Esophagus squamous epithelium (tissue), 5 donors: ENCODE measurements at regions not wholly inside any gene's neighbourhood (a gene's known extent, or its start where the extent isn't known, plus 50 kb on each side); places are given as distances from the start of the nearest gene placed in this dataset.

Experiments
- DNase-seq: peaks from one replicate; lab custom pipeline; 2025; lab: John Stamatoyannopoulos, UW
- H3K27ac ChIP-seq, 4 donors: fragments of 200-600 bp; sonication (generic); one replicate each; pipeline ENCODE4 v1.5.1; 2016 to 2019; ENCODE audit warnings: mild to moderate bottlenecking in 1 of 4
- H3K27me3 ChIP-seq, 4 donors: fragments of 200-600 bp; sonication (generic); 1 replicate in 3 of 4; 2 replicates in 1 of 4; pipeline versions ENCODE4 v1.5.1 to v1.6.0; 2017 to 2021; ENCODE audit warnings: antibody characterized with exemption in 1 of 4
- H3K36me3 ChIP-seq, 3 donors: fragments of 200-600 bp; sonication (generic); one replicate each; pipeline ENCODE4 v1.5.1; 2016 to 2019
- H3K4me1 ChIP-seq, 3 donors: fragments of 200-600 bp; sonication (generic); one replicate each; pipeline ENCODE4 v1.5.1; 2017 to 2019
- H3K4me3 ChIP-seq, 4 donors: fragments of 200-600 bp; sonication (generic); 1 replicate in 3 of 4; 2 replicates in 1 of 4; pipeline ENCODE4 v1.5.1; 2016 to 2019; ENCODE audit warnings: mild to moderate bottlenecking in 2 of 4, moderate library complexity in 1 of 4
- H3K9me3 ChIP-seq, 3 donors: fragments of 200-600 bp; sonication (generic); one replicate each; pipeline ENCODE4 v1.5.1; 2016 to 2019
- POLR2A ChIP-seq, 4 donors: fragments of 450-650 bp; IDR thresholded peaks; one replicate each; pipeline ENCODE4 v1.6.1; 2017; ENCODE audit warnings: antibody characterized with exemption in 4 of 4, mild to moderate bottlenecking in 4 of 4, moderate library complexity in 3 of 4
- WGBS, 2 donors: methylation state at CpG; one replicate each; pipeline ENCODE4 v1.1.5; 2018; 5-methylcytosine and 5-hydroxymethylcytosine counted together
- intact Hi-C: fragments of 100-400 bp; cut with DNase I; formaldehyde crosslinking; loops from one replicate; pipeline ENCODE4 v1.15.0; 2022
- TF ChIP-seq, protein P1 (sequence below), 6 experiments: fragments of 450-650 bp in 4 of 6; fragments of 200-600 bp in 2 of 6; sonication (generic) in 2 of 6; IDR thresholded peaks; one replicate each; pipeline ENCODE4 v1.5.1; 2016 to 2019; ENCODE audit warnings: antibody characterized with exemption in 6 of 6, mild to moderate bottlenecking in 4 of 6, moderate library complexity in 4 of 6
- donor health status: DM: yes; HTN: yes; CAD: no.

GRCh38 chr14:100644383-100644782, 57.2 kb upstream of the BEGAIN start:
- 55 to 71% methylated on average over 4 to 5 of the region's 6 CpGs for WGBS, 2 donors
- peaks cover 0 to 21% (median 0%) of the 10 kb centered on the region in 4 donors for H3K27me3 ChIP-seq
- intact Hi-C loops: no loop called here
- H3K4me3 ChIP-seq: no peak overlapping the region
- no peaks in the 10 kb centered on the region for H3K9me3 ChIP-seq
- H3K4me1 ChIP-seq: peaks cover 0 to 5% (median 3%) of the 10 kb centered on the region in 3 donors
- DNase-seq: no peak
- H3K36me3 ChIP-seq: no peaks in the 10 kb centered on the region
- no peak for TF ChIP-seq POLR2A (IDR thresholded peaks at IDR 0.05)
- TF ChIP-seq, protein P1, sequence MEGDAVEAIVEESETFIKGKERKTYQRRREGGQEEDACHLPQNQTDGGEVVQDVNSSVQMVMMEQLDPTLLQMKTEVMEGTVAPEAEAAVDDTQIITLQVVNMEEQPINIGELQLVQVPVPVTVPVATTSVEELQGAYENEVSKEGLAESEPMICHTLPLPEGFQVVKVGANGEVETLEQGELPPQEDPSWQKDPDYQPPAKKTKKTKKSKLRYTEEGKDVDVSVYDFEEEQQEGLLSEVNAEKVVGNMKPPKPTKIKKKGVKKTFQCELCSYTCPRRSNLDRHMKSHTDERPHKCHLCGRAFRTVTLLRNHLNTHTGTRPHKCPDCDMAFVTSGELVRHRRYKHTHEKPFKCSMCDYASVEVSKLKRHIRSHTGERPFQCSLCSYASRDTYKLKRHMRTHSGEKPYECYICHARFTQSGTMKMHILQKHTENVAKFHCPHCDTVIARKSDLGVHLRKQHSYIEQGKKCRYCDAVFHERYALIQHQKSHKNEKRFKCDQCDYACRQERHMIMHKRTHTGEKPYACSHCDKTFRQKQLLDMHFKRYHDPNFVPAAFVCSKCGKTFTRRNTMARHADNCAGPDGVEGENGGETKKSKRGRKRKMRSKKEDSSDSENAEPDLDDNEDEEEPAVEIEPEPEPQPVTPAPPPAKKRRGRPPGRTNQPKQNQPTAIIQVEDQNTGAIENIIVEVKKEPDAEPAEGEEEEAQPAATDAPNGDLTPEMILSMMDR (IDR thresholded peaks at IDR 0.05): peak in 1 of 6 experiments; percentile 12
- no peak overlapping the region for H3K27ac ChIP-seq

DNA sequence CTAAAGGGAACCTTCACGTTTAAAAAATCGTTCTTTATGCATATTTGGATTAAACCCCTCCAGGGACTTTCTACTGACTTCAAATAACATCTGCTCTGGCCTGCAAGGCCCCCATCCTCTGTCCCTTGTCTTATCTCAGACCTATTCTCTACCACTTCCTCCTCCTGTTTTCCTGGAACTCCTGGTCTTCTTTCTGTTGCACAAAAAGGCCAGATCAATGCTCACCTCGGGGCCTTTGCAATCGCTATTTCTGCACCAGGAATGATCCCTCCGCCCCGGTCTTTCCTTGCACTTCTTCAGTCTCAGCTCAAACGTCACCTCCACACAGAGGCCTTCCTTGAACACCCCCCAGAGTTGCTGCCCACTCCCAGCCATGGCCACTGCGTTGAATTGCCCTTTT, 57.6 kb upstream of the BEGAIN start:
- no peak for DNase-seq
- H3K27ac ChIP-seq: no peak overlapping the region
- H3K36me3 ChIP-seq: no peaks in the 10 kb centered on the region
- no peaks in the 10 kb centered on the region for H3K9me3 ChIP-seq
- peaks cover 0 to 5% (median 3%) of the 10 kb centered on the region in 3 donors for H3K4me1 ChIP-seq
- 53 to 54% methylated on average over 8 of the region's 8 CpGs for WGBS, 2 donors
- no peak for TF ChIP-seq POLR2A (IDR thresholded peaks at IDR 0.05)
- TF ChIP-seq, protein P1 (IDR thresholded peaks at IDR 0.05): no peak
- intact Hi-C loops: no loop called here
- no peak overlapping the region for H3K4me3 ChIP-seq
- H3K27me3 ChIP-seq: peaks cover 0 to 21% (median 0%) of the 10 kb centered on the region in 4 donors

GRCh38 chr14:100645196-100645981, 58.2 kb upstream of the BEGAIN start:
- intact Hi-C loops: no loop called here
- H3K9me3 ChIP-seq: no peaks in the 10 kb centered on the region
- H3K27me3 ChIP-seq: peaks cover 0 to 21% (median 0%) of the 10 kb centered on the region in 4 donors
- TF ChIP-seq POLR2A (IDR thresholded peaks at IDR 0.05): no peak
- TF ChIP-seq, protein P1 (IDR thresholded peaks at IDR 0.05): peak; percentile 42 to 89 (median 75)
- DNase-seq: peak; percentile 13
- no peaks in the 10 kb centered on the region for H3K36me3 ChIP-seq
- no peak overlapping the region for H3K27ac ChIP-seq
- WGBS, 2 donors: 37 to 66% methylated on average over 5 to 10 of the region's 12 CpGs
- H3K4me3 ChIP-seq: no peak overlapping the region
- H3K4me1 ChIP-seq: peaks cover 0 to 5% (median 3%) of the 10 kb centered on the region in 3 donors

DNA sequence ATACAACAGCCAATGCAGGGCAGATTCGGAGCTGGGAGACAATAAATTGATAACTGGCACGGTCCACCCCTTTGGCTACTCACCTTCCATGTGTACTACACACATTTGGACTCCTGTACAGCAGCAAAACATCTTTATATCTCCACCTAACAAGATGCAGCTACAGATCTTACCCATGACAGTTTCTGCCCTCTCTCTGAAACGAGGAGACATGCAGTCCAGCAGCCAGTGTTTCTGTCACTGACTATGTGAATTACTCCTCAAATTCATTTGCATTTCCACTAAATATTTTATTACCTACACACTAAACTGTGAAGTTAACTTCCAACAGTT, 58.7 kb upstream of the BEGAIN start:
- intact Hi-C loops: no loop called here
- DNase-seq: no peak
- Histone ChIP-seq H3K36me3 (no peaks in the 10 kb centered on the region), H3K27ac (no peak overlapping the region), H3K4me3 (no peak overlapping the region), H3K27me3 (peaks cover 0 to 21% (median 0%) of the 10 kb centered on the region in 4 donors), H3K4me1 (peaks cover 0 to 5% (median 3%) of the 10 kb centered on the region in 3 donors), H3K9me3 (no peaks in the 10 kb centered on the region)
- WGBS, 2 donors: 32% methylated on average over 3 of the region's 3 CpGs
- no peak for TF ChIP-seq POLR2A (IDR thresholded peaks at IDR 0.05)
- TF ChIP-seq, protein P1 (IDR thresholded peaks at IDR 0.05): no peak

DNA sequence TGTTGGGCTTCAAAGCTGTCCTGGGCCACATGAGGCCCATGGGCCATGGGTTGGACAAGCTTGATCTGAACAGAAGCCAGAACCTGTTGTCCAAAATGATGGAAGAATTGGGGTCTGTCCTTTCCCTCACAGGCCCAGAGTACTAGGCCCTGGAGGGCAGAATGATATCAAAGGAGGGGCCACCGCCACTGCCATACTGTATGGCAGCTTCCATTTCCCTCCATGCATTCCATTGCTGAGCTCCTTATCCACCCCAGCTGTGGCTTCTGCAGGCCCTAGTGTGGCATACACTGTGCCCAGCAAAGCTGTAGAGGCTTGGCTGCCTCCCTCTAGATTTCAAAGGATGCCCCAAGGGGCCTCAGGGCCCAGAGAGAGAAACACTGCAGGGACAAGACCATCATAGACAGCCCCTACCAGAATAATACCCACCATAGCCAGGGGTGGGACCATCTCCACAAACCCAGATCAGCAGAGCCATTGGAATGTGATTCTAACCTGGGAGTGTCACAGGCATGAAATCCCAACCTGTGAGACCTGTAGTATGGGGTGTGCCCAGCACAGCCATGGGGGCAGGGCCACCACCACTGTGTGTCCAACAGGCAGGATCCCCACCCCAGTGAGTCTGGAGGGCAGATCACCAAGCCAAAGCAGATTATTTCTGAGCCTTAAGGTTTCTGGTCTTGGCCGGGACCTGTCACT, 61.4 kb upstream of the BEGAIN start:
- 69 to 80% methylated on average over 2 of the region's 2 CpGs for WGBS, 2 donors
- peaks cover 0 to 5% (median 3%) of the 10 kb centered on the region in 3 donors for H3K4me1 ChIP-seq
- no peak for DNase-seq
- H3K27me3 ChIP-seq: peaks cover 0 to 19% (median 0%) of the 10 kb centered on the region in 4 donors
- intact Hi-C loops: no loop called here
- H3K27ac ChIP-seq: no peak overlapping the region
- TF ChIP-seq, protein P1 (IDR thresholded peaks at IDR 0.05): no peak
- no peak for TF ChIP-seq POLR2A (IDR thresholded peaks at IDR 0.05)
- no peaks in the 10 kb centered on the region for H3K9me3 ChIP-seq
- H3K36me3 ChIP-seq: no peaks in the 10 kb centered on the region
- no peak overlapping the region for H3K4me3 ChIP-seq
